GM12875 (cell line): ENCODE measurements at regions not wholly inside any gene's neighbourhood (a gene's known extent, or its start where the extent isn't known, plus 50 kb on each side); places are given as distances from the start of the nearest gene placed in this dataset.
"Not testable (repeated sequence)": the region's sequence is repeated elsewhere in the genome, so short reads cannot be mapped to it uniquely, and the experiment has no call there.

Experiments
- H3K4me3 ChIP-seq: one replicate; pipeline ENCODE4 v1.5.1; 2011; ENCODE audit warnings: low read depth, low read length, control low read depth
- TF ChIP-seq, protein P1 (sequence below): IDR thresholded peaks from 2 replicates; pipeline ENCODE4 v1.5.1; 2011; ENCODE audit warnings: low read depth, mild to moderate bottlenecking, control low read depth, inconsistent platforms, low read length, moderate library complexity, borderline replicate concordance; ENCODE audit not compliant: insufficient read depth

DNA sequence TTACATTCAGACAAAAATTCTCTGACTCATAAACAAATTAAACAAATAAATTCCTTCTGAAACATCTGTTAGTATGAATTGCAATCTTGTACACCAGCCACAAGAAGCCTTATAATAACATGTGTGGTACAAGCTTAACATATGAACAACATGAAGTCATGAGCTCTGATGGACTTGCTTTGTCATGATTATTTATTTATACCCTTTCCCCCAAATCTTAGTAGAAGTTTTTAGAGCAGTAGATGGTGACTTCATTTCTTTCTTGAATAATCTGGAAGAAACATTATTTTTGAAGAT lies 633.4 kb downstream of the EPHA3 start:
- no peak overlapping the region for H3K4me3 ChIP-seq
- TF ChIP-seq, protein P1, sequence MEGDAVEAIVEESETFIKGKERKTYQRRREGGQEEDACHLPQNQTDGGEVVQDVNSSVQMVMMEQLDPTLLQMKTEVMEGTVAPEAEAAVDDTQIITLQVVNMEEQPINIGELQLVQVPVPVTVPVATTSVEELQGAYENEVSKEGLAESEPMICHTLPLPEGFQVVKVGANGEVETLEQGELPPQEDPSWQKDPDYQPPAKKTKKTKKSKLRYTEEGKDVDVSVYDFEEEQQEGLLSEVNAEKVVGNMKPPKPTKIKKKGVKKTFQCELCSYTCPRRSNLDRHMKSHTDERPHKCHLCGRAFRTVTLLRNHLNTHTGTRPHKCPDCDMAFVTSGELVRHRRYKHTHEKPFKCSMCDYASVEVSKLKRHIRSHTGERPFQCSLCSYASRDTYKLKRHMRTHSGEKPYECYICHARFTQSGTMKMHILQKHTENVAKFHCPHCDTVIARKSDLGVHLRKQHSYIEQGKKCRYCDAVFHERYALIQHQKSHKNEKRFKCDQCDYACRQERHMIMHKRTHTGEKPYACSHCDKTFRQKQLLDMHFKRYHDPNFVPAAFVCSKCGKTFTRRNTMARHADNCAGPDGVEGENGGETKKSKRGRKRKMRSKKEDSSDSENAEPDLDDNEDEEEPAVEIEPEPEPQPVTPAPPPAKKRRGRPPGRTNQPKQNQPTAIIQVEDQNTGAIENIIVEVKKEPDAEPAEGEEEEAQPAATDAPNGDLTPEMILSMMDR: no peak

DNA sequence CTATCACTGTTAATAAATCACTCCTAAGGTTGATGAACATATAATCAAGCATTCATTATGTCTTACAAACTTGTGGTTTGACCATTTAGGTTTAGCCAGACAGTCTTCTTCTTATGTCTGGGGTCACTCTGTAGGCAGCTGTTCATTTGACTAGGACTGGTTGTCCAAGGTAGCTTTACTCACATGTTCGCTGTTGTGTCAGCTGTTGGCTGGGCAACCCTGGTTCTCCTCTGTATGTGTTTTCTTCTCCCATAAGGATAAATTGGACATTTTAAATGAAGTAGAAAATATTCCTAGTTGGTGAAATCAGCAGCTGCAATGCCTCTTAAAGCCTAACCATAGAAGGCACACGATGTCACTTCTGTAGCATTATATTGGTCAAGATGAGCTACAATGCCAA lies 635.1 kb downstream of the EPHA3 start:
- H3K4me3 ChIP-seq: no peak overlapping the region
- TF ChIP-seq, protein P1: no peak

DNA sequence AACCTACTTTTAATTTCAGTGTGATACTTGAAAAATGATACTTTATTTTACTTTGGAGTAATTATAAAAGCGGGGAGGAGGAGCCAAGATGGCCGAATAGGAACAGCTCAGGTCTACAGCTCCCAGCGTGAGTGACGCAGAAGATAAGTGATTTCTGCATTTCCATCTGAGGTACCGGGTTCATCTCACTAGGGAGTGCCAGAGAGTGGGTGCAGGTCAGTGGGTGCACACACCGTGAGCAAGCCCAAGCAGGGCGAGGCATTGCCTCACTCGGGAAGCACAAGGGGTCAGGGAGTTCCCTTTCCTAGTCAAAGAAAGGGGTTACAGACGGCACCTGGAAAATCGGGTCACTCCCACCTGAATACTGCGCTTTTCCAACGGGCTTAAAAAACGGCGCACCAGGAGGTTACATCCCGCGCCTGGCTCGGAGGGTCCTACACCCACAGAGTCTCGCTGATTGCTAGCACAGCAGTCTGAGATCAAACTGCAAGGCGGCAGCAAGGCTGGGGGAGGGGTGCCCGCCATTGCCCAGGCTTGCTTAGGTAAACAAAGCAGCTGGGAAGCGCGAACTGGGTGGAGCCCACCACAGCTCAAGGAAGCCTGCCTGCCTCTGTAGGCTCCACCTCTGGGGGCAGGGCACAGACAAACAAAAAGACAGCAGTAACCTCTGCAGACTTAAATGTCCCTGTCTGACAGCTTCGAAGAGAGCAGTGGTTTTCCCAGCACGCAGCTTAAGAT lies 640.3 kb downstream of the EPHA3 start:
- not testable (repeated sequence) for H3K4me3 ChIP-seq

DNA sequence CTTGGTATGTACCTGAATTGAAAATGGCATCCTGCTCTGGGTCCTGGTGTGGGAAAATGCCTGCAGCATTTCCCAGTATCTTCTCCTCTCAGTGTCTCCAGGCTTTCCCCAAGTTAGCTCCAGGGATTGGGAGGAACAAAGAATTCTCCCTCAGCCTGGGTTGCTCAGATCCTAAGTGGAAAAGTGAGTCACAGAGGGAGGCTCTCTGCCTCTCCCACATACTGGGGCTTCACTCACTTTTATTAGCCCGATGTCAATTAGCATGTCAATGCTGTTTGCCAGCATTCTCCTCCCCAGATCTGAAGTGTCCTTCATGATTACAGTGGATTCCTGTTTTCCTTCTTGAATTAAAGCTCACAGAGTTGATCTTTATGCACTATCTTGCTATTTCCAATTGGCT lies 655.0 kb downstream of the EPHA3 start:
- H3K4me3 ChIP-seq: no peak overlapping the region
- TF ChIP-seq, protein P1: no peak

DNA sequence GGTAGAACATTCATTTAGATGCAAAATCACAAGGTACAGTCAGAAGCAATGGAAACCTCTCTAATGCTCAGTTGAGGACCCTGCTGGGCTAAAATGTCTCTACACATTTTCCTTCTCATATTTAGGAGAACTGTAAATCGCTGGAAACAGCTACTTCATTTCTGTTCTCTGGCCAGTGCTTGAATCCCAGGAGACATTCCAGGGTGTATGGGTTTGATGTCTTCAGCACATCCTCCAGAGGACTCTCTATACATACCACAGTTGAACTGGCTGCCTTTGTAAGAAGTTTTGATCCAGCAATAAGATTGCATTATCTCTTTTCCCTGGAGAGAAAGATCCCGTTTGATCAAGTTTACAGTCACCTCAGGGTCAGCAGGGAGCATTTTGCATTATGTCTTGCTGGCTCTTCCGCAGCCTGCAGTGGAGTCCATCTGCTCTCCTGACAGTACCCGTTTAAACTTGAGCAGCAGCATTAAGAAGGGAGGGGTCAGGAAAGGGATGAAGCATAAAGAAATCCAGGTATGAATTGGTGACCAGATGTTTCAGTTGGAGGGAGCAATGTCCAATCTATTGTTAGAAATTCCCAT lies 676.0 kb downstream of the EPHA3 start:
- TF ChIP-seq, protein P1: no peak
- no peak overlapping the region for H3K4me3 ChIP-seq

DNA sequence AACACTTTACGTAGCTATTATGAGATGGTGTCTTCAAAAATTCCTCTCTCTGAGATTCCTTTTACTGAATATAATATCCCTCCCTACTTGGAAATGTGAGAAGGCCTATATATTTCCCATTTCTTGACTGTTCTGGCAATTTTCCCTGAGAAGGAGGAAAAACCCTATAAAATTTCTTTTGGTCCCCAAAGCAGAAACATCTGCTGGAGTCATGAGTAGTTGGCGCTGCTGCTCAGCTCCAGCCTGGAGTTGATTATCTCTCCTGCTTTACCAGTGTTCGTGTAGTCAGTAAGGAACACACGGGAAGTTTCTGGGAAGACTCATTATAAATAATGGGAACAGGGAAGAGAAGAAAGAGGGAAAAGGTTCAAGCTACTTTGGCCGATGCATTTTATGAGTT lies 680.1 kb downstream of the EPHA3 start:
- no peak overlapping the region for H3K4me3 ChIP-seq
- TF ChIP-seq, protein P1: no peak

DNA sequence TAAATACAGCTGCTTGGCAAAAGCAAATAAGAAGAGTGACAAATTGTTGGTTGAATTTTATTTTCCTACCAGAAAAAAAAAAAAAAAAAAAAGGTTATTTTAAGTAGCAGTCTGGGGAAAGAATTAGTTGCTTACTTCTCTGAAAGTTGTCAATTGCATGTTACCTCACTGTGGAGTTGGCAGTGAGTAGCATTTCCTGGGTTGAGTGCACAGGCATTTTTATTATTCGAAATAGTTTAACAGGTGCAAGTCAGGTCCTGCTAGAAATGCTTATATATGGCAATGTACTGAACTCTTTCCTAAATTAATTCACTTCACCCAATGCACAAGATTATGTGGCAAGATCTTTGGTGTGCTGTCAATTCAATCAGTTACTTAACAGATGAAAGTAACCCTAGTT lies 680.6 kb downstream of the EPHA3 start:
- TF ChIP-seq, protein P1: no peak
- no peak overlapping the region for H3K4me3 ChIP-seq

DNA sequence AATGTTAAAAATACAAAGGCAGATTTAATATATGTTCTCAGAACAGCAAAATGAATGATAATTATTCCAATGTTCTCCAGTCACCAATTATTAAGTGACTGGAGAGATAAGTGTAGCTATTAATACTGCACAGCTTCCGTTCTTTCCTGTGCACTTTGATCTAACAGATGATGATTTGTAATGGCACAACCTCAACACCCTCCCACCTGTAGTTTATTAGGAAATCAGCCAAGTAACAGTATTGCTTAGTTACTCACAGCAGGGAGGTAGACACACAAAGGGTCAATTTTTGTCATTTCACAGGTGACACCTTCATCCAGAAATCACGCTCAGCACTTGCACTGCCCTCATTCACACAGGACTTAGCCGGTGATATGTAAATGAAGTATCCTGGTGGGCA lies 688.1 kb downstream of the EPHA3 start:
- TF ChIP-seq, protein P1: no peak
- no peak overlapping the region for H3K4me3 ChIP-seq
